ENCODE measurements at regions not wholly inside any gene's neighbourhood (a gene's known extent, or its start where the extent isn't known, plus 50 kb on each side); places are given as distances from the start of the nearest gene placed in this dataset.

DNA sequence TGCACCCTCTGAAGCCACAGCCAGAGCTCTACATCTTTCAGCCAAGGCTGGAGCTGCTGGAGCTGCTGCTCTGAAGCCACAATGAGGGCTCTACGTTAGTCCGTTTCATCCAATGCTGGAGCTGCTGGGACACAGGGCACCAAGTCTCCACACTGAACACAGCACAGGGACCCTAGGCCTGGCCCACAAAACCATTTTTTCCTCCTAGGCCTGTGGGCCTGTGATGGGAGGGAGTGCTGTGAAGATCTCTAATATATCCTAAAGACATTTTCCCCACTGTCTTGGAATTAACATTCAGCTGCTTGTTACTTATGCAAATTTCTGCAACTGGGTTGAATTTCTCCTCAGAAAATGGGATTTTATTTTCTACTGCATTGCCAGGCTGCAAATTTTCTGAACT is 441.4 kb upstream of the FAT3 start:
- H3K4me1 Mint-ChIP-seq = no peaks in the 10 kb centered on the region
- H3K9me3 Mint-ChIP-seq = no peaks in the 10 kb centered on the region
- no peak overlapping the region for H3K27ac Mint-ChIP-seq
- no peaks in the 10 kb centered on the region for H3K27me3 Mint-ChIP-seq
- no peaks in the 10 kb centered on the region for H3K36me3 Mint-ChIP-seq
- no peak overlapping the region for H3K4me3 Mint-ChIP-seq

DNA sequence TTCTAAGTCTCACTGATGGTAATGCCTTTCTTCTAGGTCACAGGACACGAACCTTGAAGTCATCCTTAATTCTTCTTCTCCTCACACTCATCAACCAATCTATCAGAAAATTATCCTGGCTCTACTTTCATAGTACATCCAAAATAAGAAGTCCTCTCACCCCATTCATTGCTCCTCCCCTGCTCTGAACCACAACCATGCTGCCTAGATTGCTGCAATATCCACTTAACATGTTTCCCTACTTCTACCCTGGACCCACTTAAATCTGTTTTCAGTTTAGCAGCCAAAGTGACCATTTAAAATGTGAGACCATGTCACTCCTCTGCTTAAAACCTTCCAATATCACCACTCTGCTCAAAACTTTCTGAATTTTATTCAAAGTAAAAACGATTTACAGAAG is 445.9 kb upstream of the FAT3 start:
- no peak overlapping the region for H3K27ac Mint-ChIP-seq
- no peaks in the 10 kb centered on the region for H3K27me3 Mint-ChIP-seq
- H3K4me3 Mint-ChIP-seq = no peak overlapping the region
- H3K4me1 Mint-ChIP-seq = no peaks in the 10 kb centered on the region
- peaks cover 5% of the 10 kb centered on the region for H3K9me3 Mint-ChIP-seq
- no peaks in the 10 kb centered on the region for H3K36me3 Mint-ChIP-seq

DNA sequence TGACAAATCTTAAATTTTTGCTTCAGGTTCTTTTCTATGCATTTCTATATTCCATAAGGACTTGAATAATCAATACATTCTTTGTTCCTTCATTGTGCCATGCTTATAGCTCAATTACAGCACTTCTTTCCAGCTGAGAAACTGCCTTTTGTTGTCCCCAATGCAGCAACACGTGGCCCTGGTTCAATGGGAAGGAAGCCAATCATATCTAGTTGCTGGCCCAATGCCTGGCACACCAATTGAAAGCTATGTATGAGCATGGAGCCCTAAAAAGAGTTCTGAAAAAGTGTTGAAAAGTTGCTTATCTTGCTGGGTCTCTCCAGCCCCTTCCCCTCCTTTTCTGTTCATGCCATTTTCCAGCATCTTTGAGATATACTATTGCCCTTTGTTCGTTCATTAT is 448.0 kb upstream of the FAT3 start:
- H3K27ac Mint-ChIP-seq = no peak overlapping the region
- no peaks in the 10 kb centered on the region for H3K36me3 Mint-ChIP-seq
- H3K27me3 Mint-ChIP-seq = no peaks in the 10 kb centered on the region

DNA sequence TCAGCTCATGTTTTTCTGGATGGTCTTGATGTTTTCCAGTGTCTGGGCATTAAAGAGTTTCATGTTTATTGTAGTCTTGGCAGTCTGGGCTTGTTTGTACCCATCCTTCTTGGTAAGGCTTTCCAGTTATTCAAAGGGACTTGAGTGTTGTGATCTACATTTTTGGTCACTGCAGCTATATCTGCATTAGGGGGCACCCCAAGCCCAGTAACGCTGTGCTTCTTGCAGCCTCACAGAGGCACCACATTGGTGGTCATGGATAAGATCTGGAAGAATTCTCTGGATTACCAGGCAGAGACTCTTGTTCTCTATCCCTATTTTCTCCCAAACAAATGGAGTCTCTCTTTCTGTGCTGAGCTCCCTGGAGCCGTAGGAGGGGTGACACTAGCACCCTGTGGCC is 451.5 kb upstream of the FAT3 start:
- Mint-ChIP-seq H3K9me3 (peaks cover 5% of the 10 kb centered on the region), H3K4me3 (no peak overlapping the region), H3K36me3 (no peaks in the 10 kb centered on the region), H3K4me1 (no peaks in the 10 kb centered on the region), H3K27ac (no peak overlapping the region), H3K27me3 (no peaks in the 10 kb centered on the region)

More for the DNA sequence above, 448.0 kb upstream of the FAT3 start:
- no peak overlapping the region for H3K4me3 Mint-ChIP-seq
- H3K9me3 Mint-ChIP-seq = peaks cover 5% of the 10 kb centered on the region
- H3K4me1 Mint-ChIP-seq = no peaks in the 10 kb centered on the region

DNA sequence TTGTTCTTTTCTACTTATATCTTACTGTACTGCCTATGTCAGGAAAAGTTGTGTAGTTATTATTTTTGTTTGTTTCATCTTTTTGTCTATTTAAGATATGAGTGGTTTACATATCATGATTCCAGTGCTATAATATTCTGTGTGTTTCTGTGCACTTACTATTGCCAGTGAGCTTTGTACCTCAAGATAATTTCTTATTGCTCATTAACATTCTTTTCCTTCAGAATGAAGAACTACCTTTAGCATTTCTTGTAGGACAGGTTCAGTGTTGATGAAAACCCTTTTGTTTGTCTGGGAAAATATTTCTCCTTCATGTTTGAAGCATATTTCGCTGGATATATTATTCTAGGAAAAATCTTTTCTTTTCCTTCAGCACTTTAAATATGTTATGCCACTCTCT is 452.7 kb upstream of the FAT3 start:
- Mint-ChIP-seq H3K4me3 (no peak overlapping the region), H3K36me3 (no peaks in the 10 kb centered on the region), H3K9me3 (peaks cover under 1% of the 10 kb centered on the region), H3K4me1 (no peaks in the 10 kb centered on the region), H3K27me3 (no peaks in the 10 kb centered on the region), H3K27ac (no peak overlapping the region)

DNA sequence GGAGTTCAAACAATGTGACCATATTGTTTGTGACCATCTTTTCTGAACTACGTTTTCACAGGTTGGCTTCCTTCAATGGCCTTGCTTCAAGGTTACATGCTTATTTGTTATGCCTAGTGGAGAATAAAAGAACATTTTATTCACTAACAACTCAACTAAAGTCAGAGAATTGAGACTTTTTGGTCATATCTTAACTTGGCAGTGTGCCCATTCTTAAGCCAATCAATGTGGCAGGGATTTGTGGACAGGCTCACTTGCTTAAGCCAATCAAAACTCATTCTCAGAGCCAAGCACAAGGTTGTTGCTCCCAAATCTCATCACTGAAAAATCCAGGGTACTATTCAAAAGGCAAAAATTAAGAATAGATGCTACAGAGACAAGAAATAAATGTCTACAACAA is 455.8 kb upstream of the FAT3 start:
- peaks cover 6% of the 10 kb centered on the region for H3K9me3 Mint-ChIP-seq

DNA sequence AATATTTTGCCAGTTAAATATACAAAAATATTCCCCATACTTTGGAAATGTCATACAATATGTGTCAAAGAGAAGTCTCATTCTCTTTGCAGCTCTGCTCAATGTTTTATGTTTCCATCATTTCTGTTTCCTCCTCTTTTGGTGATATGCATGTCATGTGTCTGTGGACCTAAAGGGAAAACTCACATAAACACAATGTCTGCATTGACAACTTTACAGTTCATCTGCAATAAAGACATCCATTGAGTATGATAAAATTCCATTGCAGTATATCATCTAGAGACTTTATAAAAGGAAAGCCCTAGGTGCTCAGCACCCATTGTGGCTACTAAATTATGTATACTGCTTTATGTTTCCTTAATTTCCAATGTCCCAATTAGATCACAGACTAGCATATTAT is 461.3 kb upstream of the FAT3 start:
- H3K27ac Mint-ChIP-seq = no peak overlapping the region
- no peaks in the 10 kb centered on the region for H3K4me1 Mint-ChIP-seq
- H3K9me3 Mint-ChIP-seq = peaks cover 6% of the 10 kb centered on the region
- H3K36me3 Mint-ChIP-seq = no peaks in the 10 kb centered on the region
- H3K27me3 Mint-ChIP-seq = no peaks in the 10 kb centered on the region
- no peak overlapping the region for H3K4me3 Mint-ChIP-seq

More for the DNA sequence above, 455.8 kb upstream of the FAT3 start:
- no peaks in the 10 kb centered on the region for H3K27me3 Mint-ChIP-seq
- H3K4me3 Mint-ChIP-seq = no peak overlapping the region
- no peak overlapping the region for H3K27ac Mint-ChIP-seq
- no peaks in the 10 kb centered on the region for H3K36me3 Mint-ChIP-seq
- no peaks in the 10 kb centered on the region for H3K4me1 Mint-ChIP-seq

DNA sequence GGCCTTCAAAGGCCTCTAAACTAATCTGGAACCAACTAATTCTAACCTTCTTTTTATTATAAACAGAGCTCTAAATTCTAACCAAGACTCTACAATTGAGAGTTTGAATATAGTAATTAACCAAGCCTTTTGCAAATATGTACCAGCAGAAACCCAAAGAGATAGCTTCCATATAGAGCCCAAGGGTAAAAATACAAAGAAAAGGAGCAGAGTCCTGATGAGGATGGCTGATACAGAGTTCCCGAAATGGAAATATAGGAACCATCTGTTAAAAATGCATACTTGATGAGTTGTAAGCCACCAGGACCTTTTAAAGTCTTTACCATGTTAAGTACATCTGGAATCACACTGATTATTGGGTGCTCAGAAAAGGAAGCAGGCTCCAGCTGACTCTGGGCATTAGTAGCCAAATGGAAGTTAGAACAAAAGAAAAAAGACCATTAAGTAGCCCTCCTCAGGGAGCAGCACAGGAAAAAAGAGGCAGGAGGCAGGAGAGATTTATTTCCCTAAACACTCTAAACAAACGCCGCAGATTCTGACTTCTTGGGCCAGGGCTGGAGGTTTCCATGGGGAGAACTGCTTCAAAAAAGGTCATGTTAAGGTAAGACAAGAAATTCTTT is 463.1 kb upstream of the FAT3 start:
- Mint-ChIP-seq H3K27me3 (no peaks in the 10 kb centered on the region), H3K4me1 (no peaks in the 10 kb centered on the region), H3K4me3 (no peak overlapping the region), H3K36me3 (no peaks in the 10 kb centered on the region), H3K27ac (no peak overlapping the region), H3K9me3 (peaks cover 6% of the 10 kb centered on the region)

DNA sequence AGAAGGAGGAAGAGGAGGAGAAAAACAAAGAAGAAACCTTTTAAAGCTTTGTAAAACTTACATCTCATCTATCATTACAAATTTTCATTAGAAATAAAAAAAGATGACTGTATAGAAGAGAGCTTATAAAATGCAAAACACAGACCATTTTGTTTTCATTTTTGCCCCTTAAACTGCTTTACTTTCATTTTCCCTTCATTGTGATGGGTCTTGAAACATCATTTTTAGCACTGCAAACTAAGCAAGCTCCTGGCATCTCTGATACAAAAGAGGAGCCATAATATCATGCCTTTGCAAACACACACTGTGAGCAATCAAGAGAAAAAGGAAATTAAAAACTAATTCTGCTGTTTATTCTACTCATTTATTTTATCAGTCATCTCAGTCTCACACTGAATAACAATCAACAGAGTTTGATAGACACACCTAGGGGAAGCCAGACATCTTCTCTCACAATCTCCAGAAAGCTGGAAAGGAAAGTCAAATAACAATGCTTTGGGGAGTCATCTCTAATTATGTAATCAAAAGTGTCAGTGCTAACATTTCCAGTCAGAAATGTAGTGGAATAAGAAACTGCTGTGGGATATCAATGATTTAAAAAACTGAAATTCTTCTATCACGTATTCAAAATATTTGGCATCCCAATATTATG is 467.7 kb upstream of the FAT3 start:
- Mint-ChIP-seq H3K4me3 (no peak overlapping the region), H3K36me3 (no peaks in the 10 kb centered on the region), H3K4me1 (no peaks in the 10 kb centered on the region), H3K9me3 (no peaks in the 10 kb centered on the region), H3K27me3 (no peaks in the 10 kb centered on the region), H3K27ac (no peak overlapping the region)

DNA sequence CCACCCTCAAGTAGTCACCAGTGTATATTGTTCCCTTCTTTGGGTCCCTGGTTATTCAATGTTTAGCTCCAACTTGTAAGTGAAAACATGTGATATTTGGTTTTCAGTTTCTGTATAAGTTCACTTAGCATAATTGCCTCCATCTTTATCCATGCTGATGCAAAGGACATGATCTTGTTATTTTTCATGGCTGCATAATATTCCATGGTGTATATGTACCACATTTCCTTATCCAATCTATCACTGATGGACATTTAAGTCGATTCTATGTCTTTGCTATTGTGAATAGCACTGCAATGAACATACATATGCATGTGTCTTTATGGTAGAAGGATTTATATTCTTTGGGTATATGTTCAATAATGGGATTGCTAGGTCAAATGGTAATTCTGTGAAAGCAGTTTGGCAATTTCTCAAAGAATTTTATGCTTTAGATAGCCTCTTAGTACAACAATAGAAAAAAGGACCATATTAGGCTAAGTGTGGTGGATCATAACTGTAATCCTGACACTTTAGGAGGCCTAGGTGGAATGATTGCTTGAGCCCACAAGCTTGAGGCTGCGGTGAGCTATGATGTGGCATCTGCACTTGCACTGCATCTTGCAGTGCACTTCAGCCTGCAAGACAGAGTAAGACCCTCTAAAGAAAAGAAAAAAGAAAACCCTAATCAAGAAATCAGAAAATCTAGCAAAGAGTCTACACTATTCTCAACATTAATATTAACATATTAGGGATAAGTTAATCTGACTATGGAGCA is 468.5 kb upstream of the FAT3 start:
- Mint-ChIP-seq H3K4me1 (no peaks in the 10 kb centered on the region), H3K9me3 (no peaks in the 10 kb centered on the region), H3K27me3 (no peaks in the 10 kb centered on the region), H3K36me3 (no peaks in the 10 kb centered on the region), H3K27ac (no peak overlapping the region), H3K4me3 (no peak overlapping the region)

DNA sequence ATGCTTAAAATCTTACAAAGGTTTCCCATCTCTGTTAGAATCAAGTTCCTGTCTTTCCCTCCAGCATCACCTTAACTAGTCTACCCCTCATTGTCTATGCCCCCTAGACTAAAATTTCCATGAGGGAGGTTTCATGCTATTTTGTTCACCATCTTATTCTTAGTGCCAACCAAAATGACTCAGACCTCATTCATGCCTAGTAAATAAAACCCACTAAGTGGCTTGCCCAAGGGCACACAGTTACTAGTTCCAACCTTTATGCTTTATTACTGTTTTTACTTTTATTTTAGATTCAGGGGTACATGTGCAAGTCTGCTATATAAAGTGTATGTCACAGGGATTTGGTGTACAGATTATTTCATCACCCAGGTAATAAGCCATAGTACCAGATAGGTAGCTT is 469.1 kb upstream of the FAT3 start:
- Mint-ChIP-seq H3K27me3 (no peaks in the 10 kb centered on the region), H3K27ac (no peak overlapping the region), H3K9me3 (no peaks in the 10 kb centered on the region), H3K36me3 (no peaks in the 10 kb centered on the region), H3K4me1 (no peaks in the 10 kb centered on the region), H3K4me3 (no peak overlapping the region)

DNA sequence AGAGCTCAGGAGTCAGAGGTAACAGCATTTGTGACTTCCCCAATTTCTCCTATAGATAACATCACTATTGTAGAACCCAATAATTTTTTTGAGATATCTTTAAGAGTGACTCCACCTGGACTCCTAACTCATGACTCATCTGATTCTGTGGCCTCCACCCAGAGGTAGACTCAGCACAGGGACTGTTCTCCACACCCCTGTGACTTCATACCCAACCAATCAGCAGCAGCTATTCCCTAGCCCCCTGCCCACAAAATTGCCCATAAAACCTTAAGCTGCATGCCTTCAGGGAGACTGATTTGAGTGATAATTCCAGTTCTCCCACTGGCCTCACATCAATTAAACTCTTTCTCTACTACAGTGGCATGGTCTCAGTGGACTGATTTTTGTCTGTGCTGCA is 475.4 kb upstream of the FAT3 start:
- Mint-ChIP-seq H3K9me3 (peaks cover 4% of the 10 kb centered on the region), H3K4me1 (no peaks in the 10 kb centered on the region), H3K27me3 (no peaks in the 10 kb centered on the region), H3K4me3 (no peak overlapping the region), H3K27ac (no peak overlapping the region), H3K36me3 (no peaks in the 10 kb centered on the region)

DNA sequence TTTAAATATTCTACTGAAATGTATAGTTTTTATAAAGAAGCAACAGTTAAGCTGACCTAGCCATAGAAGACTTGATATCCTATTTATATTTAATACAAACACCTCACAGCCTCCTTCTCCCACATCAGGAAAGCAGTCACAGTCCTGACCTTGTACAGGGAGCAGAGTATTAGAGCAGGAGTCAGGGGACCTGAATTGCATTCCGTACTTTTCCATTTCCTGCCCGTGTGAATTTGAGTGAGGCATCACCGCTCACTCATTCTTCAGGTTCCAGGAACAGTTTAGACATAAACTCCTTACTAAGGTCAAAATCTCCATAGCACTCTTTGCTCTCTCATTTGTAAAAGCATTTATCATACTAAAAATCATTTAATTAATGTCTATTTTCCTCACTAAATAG is 482.5 kb upstream of the FAT3 start:
- Mint-ChIP-seq H3K4me1 (no peaks in the 10 kb centered on the region), H3K4me3 (no peak overlapping the region), H3K36me3 (no peaks in the 10 kb centered on the region), H3K27me3 (no peaks in the 10 kb centered on the region), H3K27ac (no peak overlapping the region), H3K9me3 (peaks cover 4% of the 10 kb centered on the region)

DNA sequence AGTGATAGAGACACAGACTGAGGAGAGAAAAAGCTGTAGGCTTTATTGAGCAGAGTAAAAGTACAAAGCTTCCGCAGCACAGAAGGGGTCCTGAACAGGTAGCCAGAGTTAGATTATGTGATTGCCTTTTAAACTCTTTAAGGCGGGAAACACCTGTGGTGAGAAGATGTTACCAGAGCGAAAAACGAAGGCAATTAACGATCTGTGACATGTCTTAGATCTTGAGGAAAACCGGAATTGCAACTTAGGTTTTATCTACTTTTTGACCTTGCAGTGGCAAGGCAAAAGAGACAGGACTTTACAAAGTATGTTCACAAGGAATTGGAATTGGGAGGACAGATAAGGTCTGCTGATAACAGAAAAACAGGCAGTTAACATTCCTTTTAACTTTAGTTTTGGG is 493.6 kb upstream of the FAT3 start:
- Mint-ChIP-seq H3K4me3 (no peak overlapping the region), H3K4me1 (no peaks in the 10 kb centered on the region), H3K9me3 (peaks cover 18% of the 10 kb centered on the region), H3K36me3 (no peaks in the 10 kb centered on the region), H3K27ac (no peak overlapping the region), H3K27me3 (no peaks in the 10 kb centered on the region)

DNA sequence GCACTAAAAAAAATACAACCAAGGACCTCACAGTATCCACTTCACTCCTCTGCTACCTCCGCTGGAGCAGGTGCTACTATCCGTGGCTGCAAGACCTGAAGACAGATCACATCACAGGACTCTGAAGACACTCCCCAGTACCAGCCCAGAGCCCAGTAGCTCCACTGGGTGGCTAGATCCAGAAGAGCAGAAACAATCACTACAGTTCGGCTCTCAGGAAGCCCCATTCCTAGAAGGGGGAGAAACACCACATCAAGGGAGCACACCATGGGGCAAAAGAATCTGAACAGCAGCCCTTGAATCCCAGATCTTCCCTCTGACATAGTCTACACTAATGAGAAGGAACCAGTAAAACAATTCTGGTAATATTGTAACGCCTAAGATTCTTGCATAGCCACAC is 494.0 kb upstream of the FAT3 start:
- H3K27me3 Mint-ChIP-seq = no peaks in the 10 kb centered on the region
- H3K36me3 Mint-ChIP-seq = no peaks in the 10 kb centered on the region
- peaks cover 16% of the 10 kb centered on the region for H3K9me3 Mint-ChIP-seq
- no peak overlapping the region for H3K27ac Mint-ChIP-seq
- no peaks in the 10 kb centered on the region for H3K4me1 Mint-ChIP-seq
- H3K4me3 Mint-ChIP-seq = no peak overlapping the region

DNA sequence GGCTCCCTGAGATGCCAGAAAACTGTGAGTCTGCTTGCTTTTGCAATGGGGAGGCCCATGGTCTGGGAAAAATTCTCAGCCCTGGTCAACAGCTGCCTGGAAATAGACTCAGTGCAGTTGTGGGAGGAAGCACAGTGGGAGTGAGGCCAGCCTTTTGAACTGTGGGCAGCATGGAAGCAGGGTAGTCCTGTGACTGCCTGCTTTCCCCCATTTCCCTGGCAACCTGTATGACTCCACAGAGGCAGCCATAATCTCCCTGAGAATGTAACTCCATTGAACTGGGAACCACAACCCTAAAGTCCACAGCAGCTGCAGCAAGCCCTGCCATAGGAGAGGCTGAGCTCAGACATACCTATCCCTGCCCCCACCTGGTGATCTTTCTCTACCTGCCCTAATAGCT is 494.6 kb upstream of the FAT3 start:
- no peak overlapping the region for H3K4me3 Mint-ChIP-seq
- no peaks in the 10 kb centered on the region for H3K4me1 Mint-ChIP-seq
- H3K27ac Mint-ChIP-seq = no peak overlapping the region
- peaks cover 11% of the 10 kb centered on the region for H3K9me3 Mint-ChIP-seq
- H3K36me3 Mint-ChIP-seq = no peaks in the 10 kb centered on the region
- H3K27me3 Mint-ChIP-seq = no peaks in the 10 kb centered on the region
